GM19043 (cell line): ENCODE measurements at regions not wholly inside any gene's neighbourhood (a gene's known extent, or its start where the extent isn't known, plus 50 kb on each side); places are given as distances from the start of the nearest gene placed in this dataset.

Experiments used
- ATAC-seq: cut with Tn5 transposase; IDR thresholded peaks from one replicate; pipeline ENCODE4 v1.9.1; 2021; ENCODE audit warnings: low read depth; ENCODE audit not compliant: unreplicated experiment

DNA sequence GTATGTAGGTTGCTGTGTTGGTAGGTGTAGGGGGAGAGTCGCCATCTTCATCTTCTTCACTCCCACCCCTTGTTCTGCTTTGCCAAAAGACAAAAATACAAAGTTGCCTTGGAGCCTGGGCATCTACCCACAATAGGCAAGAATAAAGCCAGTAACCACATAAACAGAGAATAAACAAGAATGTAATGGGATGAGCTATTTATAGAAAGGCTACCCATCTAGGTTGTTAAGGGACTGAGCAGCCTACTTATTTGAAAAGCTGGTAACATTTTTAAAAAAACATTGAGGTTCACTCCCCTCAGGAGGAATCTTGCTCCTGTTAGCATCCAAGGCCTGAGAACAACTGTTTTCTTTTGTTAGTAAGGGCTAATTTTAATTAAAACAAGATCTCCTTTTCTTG lies 301.4 kb upstream of the STXBP5 start:
- no peak for ATAC-seq

DNA sequence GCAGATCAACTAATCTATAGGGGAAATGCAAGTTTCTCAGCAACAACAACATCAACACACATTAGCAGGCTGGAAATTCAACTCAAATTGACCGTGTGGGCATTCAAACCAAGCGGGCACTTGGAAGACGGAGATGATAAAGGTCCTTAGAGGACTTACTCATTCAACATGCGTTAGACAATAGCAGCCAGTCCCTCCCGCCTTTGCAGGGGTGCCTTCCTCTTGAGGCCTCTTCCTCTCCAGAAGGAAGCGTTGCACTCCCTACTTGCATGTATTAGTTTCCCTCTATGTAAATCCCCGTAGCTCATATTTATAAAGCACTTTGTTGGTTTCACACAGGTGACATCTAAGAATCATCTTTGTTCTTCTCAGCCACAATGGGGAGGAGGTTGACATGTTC lies 300.8 kb upstream of the STXBP5 start:
- ATAC-seq, result no peak

DNA sequence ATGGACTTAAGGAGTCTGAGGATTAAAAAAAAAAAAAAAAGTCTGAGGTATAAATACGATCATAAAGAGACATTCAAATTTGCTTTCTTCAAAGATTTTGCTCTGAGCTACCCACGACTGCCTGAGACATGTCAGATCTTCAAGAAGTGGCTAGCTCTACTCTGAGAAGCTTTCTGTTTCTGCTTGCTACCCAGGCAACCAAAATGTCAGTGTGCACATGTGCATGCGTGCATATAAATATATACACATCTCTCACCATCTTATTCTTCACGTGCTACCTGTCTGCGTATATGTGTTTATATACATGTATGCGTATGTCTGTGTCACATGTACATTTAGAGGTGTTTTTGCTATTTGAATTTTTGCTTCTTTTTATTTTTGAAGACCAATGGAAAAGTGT lies 299.6 kb upstream of the STXBP5 start:
- no peak for ATAC-seq

DNA sequence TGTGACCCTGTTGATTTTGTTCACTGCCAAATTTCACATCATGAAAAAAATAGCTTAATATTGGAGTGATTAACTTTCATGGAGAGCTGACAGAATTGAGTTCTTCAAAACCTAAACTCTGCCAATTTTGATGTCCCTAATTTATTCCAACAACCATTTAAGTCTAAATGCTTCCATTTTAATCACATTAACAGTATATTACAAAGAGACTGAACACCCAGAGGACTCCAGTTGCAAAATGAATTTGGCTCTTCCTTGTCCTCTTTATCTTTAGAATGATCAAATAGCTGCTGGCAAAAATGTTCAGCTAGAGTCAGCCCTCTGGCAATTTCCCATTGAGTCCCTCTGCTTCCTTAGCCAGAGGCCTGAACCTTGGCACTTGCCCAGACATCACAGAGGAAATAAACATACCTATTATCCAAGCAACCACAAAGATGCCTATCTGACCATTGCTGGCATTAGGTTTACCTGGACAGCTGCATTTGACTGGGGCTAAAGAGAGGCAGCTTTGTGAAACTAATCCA lies 299.0 kb upstream of the STXBP5 start:
- ATAC-seq, result no peak

DNA sequence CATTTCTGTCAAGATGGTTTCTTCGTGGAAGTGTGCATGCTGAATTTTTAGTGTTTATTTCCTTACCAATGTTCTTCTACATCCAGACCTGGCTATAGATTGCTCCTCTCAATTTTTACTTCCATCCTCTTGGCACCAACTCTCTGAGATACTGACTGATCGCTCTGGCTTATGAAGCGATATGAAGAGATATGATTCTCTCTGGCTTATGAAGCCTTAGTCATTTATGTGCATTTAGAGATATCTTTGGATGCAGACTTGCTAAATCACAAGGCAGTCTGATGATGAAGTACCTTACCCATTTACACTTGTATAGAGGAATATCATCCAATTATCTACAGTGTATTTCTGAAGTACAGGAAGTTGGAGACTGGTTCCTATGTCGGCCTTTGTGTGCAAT lies 295.4 kb upstream of the STXBP5 start:
- ATAC-seq, result no peak

DNA sequence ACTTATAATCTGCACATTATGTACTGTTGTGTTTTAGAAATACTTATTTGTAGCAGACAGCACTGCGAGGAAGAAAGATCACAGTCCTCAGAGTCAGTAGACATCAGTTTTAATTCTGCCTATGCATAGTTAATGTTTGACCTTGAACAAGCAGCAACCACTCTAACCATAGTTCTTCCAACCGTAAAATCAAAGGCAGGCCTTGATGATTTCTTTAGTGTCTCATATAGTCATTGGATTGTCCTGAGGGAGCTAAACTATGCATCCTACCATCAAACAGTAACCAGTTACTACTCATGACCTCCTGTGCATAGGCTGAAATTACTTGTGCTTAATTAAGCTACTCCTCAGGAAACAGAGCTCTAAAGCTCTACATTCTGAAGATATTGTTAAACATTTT lies 294.8 kb upstream of the STXBP5 start:
- no peak for ATAC-seq

DNA sequence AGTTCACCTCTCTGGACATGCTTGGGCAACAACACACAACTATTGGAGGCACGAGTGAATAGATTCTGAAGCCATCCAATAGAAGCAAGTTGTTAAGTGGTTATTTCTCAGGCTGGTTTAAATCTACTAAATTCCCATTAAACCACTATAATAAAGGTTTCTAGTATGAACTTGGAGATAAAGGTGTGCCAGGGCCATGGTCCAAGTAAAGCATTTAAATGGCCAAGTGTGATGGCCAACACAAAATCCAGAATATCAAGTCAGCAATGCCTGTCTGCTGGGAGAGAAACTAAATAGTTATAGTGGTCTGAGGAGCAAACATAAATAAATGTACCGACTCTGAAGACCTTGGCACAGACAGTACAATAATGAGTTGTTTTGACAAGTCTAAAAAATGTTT lies 294.3 kb upstream of the STXBP5 start:
- no peak for ATAC-seq

DNA sequence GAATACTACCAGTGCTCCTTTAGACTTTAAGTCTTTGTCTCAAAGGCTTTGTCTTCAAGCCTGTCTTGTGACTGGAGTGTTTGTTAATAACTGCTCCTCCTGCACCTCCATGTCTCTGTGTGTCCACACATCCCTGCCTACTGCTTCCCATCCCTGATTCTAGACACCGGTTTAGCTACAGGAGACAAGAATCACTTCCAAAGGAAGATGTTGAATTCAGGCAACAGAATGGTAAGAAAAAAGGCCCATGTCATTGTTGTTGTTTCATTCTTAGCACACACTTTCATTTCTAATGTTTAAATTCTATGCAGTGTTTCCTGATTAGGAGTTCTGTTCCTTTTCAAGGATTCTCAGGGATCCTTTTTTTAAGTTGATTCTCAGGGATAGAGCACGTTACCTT lies 293.6 kb upstream of the STXBP5 start:
- ATAC-seq, result no peak

DNA sequence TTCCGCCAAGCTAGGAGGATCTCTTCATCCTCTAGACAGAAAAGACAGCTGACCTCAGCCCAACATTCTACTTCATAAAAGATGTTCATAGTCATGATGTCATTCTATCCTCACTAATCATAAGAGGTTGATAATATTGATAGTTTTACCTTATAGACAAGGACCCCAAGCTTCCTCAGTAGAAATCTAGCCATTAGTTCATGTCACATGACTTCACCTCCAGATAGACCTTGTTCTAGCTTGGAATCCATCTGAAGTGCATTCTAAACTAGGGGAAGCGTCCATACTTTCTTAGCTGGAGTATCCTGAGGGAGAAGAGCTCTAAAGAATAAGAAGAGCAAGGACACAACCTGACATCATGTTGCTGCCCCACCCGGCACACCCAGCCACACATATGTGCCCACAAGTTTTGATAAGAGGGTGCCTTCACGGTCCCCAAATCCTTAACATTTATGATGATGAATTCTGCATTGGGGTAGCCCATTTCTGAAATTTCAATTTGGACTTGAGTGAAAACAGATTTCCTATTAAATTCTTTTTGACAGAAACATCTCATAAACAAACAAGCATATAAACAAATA lies 292.5 kb upstream of the STXBP5 start:
- no peak for ATAC-seq

DNA sequence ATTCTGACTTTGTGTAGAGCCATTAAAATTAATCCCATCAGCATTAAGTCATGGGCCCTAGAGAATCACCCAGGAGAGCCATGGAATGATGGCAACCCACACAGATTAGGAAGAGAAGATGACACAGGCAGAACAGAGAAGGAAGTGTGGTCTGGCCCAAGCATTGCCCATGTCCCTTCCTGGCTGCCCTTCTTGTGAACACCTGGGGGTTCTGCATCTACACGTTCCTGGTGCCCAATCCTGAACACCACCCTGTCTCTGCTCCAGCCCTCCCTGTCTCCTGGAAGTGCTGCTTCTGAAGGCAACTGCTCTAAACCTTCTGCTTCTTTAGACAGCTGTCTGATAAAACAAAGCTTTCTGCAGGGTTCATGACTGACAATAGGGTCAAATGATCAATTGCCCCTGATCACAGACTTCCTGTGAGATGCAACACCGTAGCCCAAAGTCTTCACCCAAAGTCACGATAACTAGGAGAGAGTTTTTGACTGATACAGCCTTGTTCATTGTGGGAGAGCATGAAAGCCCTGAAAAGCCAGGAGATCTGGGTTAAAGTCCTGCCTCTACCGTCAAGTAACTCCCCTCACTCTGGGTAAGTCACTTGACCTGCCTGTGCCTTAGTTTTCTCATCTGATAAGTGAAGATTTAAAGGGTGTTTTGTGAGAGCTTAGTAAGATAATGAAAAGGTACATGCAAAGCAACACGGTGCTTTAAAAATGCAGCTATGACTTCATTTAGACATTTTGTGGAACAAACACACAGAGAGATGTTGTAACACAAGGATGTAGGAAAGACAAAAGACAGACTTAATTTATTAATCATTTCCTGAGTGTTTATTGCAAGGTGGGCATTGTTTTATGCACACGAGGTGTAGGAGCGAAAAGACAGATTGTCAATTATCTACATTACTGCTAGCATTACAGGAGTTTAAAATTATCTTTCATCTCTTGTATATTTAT lies 291.2 kb upstream of the STXBP5 start:
- no peak for ATAC-seq

DNA sequence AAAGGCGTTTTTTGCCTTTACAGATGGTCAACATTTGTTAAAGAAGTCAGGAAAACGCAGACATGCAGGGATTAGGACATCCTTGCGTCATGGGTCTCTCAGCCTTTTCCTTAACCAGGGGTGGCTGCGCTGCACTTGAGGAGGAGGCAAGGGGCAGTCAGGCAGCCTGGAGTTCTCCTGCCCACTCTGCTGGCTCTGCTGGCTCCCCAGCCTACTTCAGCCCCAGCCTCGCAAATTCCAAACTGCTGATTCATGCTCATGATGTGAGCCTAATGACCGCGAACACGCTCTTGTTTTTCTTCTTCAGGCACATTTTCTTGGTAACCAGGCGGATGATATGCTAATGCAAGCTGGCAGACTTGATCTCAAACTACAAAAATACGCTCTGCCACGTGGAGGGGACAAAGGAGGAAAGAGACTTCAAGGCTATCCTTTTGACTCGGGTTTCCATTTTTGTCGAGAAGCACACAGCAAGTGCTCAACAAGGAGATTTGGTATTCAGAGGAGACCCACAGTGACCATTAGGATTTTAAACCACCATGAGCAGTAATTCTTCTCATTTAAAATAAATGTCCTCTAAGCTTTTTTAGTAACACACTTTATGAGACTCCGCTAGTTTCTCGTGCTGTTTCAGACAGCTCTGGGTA lies 290.3 kb upstream of the STXBP5 start:
- no peak for ATAC-seq

DNA sequence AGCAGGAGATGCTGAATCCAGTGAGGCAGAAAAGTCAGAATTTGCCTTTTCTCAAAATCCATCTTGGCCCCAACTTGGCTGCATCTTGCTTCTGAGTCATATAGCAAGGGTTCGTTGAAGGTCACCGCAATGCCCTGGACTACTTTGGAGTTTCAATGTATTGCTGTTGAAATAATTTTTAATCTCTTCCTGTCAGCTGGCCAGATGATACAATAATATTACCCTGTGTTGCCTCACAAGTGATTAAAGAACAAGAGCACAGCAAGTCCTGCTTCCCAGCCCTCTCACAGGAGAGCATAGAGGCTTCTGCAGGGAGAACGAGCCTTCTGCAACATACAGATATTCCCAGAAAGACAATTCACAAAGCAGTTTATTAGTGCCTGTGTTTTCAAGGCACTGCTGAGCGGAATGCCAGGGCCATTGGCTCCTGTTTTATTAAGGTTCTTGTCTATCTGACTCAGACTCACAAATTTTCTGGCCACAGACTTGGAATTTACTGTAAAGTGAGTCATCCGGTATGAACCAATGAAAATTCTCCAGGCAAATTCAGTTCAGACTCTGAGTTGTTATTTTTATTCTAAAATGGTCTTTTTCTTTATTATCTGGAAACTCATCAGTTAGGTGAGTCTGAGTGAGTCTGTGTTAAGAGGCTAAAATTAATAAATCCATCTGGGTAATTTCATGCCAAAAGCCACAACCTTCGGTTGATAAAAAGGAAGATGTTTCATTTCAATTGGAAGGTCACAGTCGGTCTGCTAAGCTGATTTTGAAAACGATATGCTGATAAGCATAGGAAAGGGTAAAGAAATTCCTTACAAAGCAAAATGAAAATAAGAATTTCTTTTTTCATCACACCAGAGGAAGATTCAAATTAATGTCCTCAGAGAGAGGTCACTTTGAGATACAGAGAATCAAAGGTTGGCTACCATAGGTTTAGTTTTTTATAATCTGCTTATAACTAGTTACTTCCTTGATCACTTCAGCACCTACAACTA lies 289.4 kb upstream of the STXBP5 start:
- ATAC-seq, result no peak

DNA sequence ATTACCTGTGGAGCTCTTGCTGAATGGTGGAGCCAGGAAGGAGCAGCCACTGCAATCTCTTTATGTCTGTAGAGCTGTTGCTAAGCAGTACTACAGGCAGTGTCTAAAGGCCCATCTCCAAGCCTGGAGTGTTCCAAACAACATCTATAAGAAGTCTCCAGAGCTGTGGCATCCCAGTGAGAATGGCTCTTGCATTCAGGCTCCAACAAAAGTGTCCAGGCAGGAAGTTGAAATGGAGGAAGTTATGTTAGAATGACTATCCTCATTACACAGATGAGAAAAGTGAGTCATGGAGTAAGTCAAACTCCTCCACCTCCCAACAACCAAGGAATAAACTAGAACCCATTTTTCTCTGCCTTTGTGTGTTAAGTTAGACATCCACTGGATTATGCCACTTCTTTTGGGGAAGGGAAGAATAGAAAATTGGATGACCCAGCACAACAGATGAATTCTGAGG lies 288.5 kb upstream of the STXBP5 start:
- no peak for ATAC-seq

DNA sequence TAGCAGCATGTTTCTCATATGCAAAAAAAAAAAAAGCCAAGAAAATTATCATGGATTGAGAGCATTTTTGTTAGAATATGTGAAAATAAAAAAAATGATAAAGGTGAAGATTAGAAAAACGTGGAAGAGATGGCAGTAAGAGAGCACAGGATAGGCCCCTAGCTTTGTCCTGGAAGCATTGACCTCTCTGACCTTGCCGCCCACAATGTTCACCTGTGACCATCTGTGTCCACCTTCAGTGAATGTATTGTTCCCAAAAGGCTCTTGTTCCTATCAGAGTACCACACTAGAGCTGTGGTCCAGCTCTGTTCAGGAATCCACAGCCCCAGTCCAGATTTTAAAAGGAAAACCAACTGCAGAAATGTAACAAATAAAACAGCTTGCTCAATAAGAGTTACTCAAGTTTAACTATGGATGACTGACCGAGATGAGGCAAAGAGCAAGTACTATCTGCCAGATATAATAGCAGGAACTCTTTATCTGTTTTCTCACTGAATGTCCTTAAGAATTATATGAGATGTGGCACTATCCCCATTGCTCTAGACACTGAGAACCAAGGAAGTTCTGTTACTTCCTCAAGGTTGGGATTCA lies 287.7 kb upstream of the STXBP5 start:
- ATAC-seq, result no peak

DNA sequence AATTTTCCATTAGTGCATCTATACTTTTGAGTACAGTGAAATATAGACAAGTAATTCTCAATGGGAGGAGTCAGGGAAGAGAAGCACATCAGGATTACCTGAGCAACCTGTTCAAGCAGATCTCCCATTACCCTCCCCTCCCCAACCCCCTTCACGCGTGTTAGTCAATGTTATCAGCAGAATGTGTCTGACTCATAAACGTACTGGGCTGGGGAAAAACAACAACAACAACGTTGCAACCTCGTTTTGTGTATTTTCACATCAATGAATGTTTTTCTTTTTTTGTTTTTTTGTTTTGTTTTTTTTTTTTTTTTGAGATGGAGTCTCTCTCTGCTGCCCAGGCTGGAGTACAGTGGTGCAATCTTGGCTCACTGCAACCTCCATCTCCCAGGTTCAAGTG lies 287.0 kb upstream of the STXBP5 start:
- no peak for ATAC-seq

DNA sequence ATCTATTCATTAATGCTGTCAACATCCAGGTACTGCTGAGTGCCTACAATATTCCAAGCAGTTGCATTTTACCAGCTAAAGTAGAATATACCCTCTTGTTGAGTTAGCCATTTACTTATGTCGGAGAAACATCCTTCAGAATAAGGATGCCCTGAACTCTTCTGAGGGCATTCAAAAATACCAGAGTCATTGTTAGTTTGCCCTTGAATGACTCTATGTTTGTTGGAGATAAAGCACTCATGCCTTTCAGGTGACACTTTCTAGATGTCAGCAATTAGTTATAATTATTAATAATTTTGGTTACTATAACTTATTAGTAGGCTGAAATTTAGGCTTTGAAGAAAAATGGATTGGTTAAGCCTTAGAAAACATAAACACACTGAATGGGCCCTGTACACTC lies 286.2 kb upstream of the STXBP5 start:
- ATAC-seq, result no peak

DNA sequence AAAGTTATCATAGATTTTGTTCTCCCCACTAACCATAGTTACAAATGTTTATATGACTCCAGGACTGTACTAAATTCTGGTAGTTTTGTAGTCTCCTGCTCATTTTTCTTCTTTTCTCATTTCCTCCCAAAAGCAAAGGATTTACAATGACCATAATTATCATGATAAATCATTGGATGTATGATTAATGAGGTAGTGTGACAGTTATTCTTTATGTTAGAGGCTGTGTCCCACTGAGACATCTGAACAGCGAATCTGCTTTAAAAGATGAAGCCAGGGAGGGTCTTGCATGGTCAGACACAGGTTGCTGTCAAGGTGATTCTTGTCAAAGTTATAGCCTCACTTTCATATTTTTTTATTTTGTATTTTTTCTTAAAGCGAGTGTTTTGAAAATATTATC lies 285.2 kb upstream of the STXBP5 start:
- ATAC-seq, result no peak

DNA sequence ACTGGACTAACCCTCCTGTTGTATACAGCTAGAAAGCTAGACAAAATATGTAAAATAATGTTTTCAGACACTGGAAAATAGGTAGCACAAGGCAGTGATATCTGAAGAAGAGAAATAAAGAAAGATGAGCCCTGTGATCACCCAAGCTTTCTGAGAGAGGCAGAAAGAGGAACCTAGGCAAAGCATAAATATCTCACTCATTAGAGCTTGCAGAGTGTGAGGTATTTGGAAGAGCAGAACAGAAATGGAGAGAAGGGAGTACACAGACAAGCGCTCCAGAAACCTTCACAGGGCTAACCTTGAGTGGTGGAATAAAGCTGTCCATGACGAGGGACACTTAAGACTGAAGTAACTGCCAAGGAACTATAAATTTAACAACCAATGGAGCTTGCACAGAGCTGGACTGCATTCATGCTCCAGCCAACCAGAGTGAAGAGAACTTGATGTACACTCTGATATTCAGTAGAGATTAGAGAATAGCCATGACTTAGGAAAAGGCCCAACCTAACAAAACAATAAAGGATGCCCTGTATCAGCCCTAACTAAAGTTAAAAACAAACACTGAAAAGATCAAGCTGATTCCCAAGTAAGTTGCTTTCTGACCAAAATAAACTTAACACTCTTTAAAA lies 280.9 kb upstream of the STXBP5 start:
- no peak for ATAC-seq

DNA sequence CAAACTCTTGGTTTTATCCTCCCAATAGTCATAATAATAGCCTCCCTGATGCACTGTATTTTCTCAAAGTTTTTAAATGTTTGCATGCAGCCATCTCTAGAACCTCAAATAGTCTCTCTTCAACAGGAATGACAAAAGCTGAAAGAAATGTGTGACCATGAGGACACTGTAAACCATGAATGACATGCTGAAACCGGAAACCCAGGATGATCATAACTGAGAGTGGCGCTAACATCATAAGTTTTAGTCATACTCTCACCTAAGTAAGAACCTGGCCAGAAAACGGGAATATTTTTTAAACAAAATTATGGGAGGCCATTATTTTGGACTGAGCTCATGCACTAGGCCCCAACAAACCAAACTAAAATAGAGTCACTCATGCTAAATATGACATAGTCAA lies 278.4 kb upstream of the STXBP5 start:
- no peak for ATAC-seq
